Fibroblast of lung (primary cell): ENCODE measurements at regions not wholly inside any gene's neighbourhood (a gene's known extent, or its start where the extent isn't known, plus 50 kb on each side); places are given as distances from the start of the nearest gene placed in this dataset.

Experiments used
- EZH2 ChIP-seq: IDR thresholded peaks from 2 replicates; pipeline ENCODE4 v1.5.1; 2012; ENCODE audit warnings: low read length, control low read depth, mild to moderate bottlenecking; ENCODE audit errors: missing control alignments
- TF ChIP-seq, protein P1 (sequence below), 2 donors: IDR thresholded peaks in 1 of 2; conservative IDR thresholded peaks in 1 of 2; 1 replicate in 1 of 2; 2 replicates in 1 of 2; pipeline ENCODE4 v1.5.1; 2011 to 2012; ENCODE audit warnings: low read length in 2 of 2, control low read depth in 1 of 2, inconsistent platforms in 1 of 2, low read depth in 1 of 2, mild to moderate bottlenecking in 1 of 2

DNA sequence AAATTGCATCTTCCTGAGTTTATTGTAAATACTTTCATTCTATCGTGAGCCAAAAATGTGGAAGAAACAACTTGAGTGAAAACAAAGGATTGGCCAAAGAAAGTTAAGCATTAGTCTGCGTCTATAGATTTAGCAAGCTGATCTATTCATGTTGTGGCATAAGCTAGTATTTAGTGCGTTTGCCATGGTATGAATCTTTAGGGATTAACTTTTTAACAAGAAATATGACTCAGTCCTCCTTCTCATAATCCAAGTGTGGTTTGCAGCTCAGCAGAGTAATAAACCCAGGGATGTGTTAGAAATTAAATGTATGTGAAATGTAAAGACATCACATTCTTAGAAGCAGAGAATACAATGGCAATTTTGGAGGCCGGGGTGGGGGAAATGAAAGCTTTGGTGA is 1110.9 kb downstream of the NLGN4X start:
- TF ChIP-seq, protein P1, sequence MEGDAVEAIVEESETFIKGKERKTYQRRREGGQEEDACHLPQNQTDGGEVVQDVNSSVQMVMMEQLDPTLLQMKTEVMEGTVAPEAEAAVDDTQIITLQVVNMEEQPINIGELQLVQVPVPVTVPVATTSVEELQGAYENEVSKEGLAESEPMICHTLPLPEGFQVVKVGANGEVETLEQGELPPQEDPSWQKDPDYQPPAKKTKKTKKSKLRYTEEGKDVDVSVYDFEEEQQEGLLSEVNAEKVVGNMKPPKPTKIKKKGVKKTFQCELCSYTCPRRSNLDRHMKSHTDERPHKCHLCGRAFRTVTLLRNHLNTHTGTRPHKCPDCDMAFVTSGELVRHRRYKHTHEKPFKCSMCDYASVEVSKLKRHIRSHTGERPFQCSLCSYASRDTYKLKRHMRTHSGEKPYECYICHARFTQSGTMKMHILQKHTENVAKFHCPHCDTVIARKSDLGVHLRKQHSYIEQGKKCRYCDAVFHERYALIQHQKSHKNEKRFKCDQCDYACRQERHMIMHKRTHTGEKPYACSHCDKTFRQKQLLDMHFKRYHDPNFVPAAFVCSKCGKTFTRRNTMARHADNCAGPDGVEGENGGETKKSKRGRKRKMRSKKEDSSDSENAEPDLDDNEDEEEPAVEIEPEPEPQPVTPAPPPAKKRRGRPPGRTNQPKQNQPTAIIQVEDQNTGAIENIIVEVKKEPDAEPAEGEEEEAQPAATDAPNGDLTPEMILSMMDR (conservative IDR thresholded peaks at IDR 0.05 in 1 of 2, IDR thresholded peaks at IDR 0.05 in 1 of 2; ENCODE audit: low read depth in 1 of 2, low read length in 2 of 2): no peak
- TF ChIP-seq EZH2: no peak
